T-helper 1 cell (primary cell): ENCODE measurements at regions not wholly inside any gene's neighbourhood (a gene's known extent, or its start where the extent isn't known, plus 50 kb on each side); places are given as distances from the start of the nearest gene placed in this dataset.

ENCODE experiments used
- DNase-seq, 5 donors: peaks; one replicate each; pipeline ENCODE4 v3.0.0-alpha.2; 2012 to 2020

GRCh38 chr7:21030237-21030871 is 243.7 kb upstream of the SP8 start:
- DNase-seq: no peak

- no peak for DNase-seq
Measured at GRCh38 chr7:21041252-21041651, 254.6 kb upstream of the SP8 start.

- no peak for DNase-seq
Measured at GRCh38 chr7:21041666-21042065, 255.0 kb upstream of the SP8 start.

GRCh38 chr7:21044384-21044783 is 257.7 kb upstream of the SP8 start:
- DNase-seq: no peak

GRCh38 chr7:21044913-21045568 is 258.4 kb upstream of the SP8 start:
- DNase-seq: no peak

GRCh38 chr7:21051865-21052264 is 265.2 kb upstream of the SP8 start:
- DNase-seq: no peak

GRCh38 chr7:21054427-21055112 is 267.9 kb upstream of the SP8 start:
- no peak for DNase-seq

GRCh38 chr7:21059069-21059468 is 272.4 kb upstream of the SP8 start:
- no peak for DNase-seq

- DNase-seq: no peak
Measured at GRCh38 chr7:21063106-21063505, 276.4 kb upstream of the SP8 start.

GRCh38 chr7:21064698-21065648 is 278.3 kb upstream of the SP8 start:
- DNase-seq: no peak

- no peak for DNase-seq
Measured at GRCh38 chr7:21066221-21066620, 279.5 kb upstream of the SP8 start.

GRCh38 chr7:21067216-21067615 is 280.5 kb upstream of the SP8 start:
- no peak for DNase-seq

GRCh38 chr7:21070571-21071090 is 283.9 kb upstream of the SP8 start:
- DNase-seq: no peak

GRCh38 chr7:21071561-21072501 is 285.1 kb upstream of the SP8 start:
- DNase-seq: no peak

GRCh38 chr7:21076054-21076453 is 289.4 kb upstream of the SP8 start:
- no peak for DNase-seq

- DNase-seq: no peak
Measured at GRCh38 chr7:21076574-21076973, 289.9 kb upstream of the SP8 start.

GRCh38 chr7:21077602-21078001 is 290.9 kb upstream of the SP8 start:
- DNase-seq: no peak

- DNase-seq: no peak
Measured at GRCh38 chr7:21084286-21084685, 297.6 kb upstream of the SP8 start.

GRCh38 chr7:21086688-21087087 is 300.0 kb upstream of the SP8 start:
- no peak for DNase-seq

- no peak for DNase-seq
Measured at GRCh38 chr7:21089653-21090052, 303.0 kb upstream of the SP8 start.
